Ascending aorta (tissue), 2 donors: ENCODE measurements at regions not wholly inside any gene's neighbourhood (a gene's known extent, or its start where the extent isn't known, plus 50 kb on each side); places are given as distances from the start of the nearest gene placed in this dataset.

Source experiments
- DNase-seq, 2 donors: peaks; one replicate each; pipeline ENCODE4 v3.0.0-alpha.2; 2019; ENCODE audit warnings: low spot score in 2 of 2
- H3K27ac ChIP-seq, 2 donors: fragments of 200-600 bp; sonication (generic); one replicate each; pipeline ENCODE4 v1.5.1; 2016 to 2017; ENCODE audit warnings: mild to moderate bottlenecking in 1 of 2
- H3K27me3 ChIP-seq: fragments of 200-600 bp; sonication (generic); one replicate; pipeline ENCODE4 v1.5.1; 2017
- H3K36me3 ChIP-seq, 2 donors: fragments of 200-600 bp; sonication (generic); one replicate each; pipeline ENCODE4 v1.5.1; 2016
- H3K4me1 ChIP-seq, 2 donors: fragments of 200-600 bp; sonication (generic); one replicate each; pipeline ENCODE4 v1.5.1; 2016 to 2017; ENCODE audit warnings: mild to moderate bottlenecking in 1 of 2
- H3K4me3 ChIP-seq, 2 donors: fragments of 200-600 bp; sonication (generic); one replicate each; pipeline ENCODE4 v1.5.1; 2016 to 2017; ENCODE audit warnings: mild to moderate bottlenecking in 1 of 2
- H3K9me3 ChIP-seq, 2 donors: fragments of 200-600 bp; sonication (generic); one replicate each; pipeline ENCODE4 v1.5.1; 2016
- CTCF ChIP-seq, 3 experiments: fragments of 200-600 bp in 2 of 3; fragments of 450-650 bp in 1 of 3; sonication (generic) in 2 of 3; IDR thresholded peaks; one replicate each; pipeline ENCODE4 v1.5.1; 2016 to 2019; ENCODE audit warnings: antibody characterized with exemption in 3 of 3, mild to moderate bottlenecking in 1 of 3, moderate library complexity in 1 of 3
- intact Hi-C: fragments of 100-400 bp; cut with DNase I; formaldehyde crosslinking; loops from one replicate; pipeline ENCODE4 v1.15.1; 2023

GRCh38 chr3:66703501-66703900 lies 202.7 kb upstream of the LRIG1 start:
- intact Hi-C loops = no loop called here
- Histone ChIP-seq H3K4me1 (no peaks in the 10 kb centered on the region), H3K4me3 (no peak overlapping the region), H3K36me3 (no peaks in the 10 kb centered on the region), H3K27me3 (no peaks in the 10 kb centered on the region), H3K9me3 (no peaks in the 10 kb centered on the region), H3K27ac (no peak overlapping the region)
- TF ChIP-seq CTCF (IDR thresholded peaks at IDR 0.05) = no peak
- DNase-seq = no peak

GRCh38 chr3:66705076-66705475 lies 204.3 kb upstream of the LRIG1 start:
- TF ChIP-seq CTCF (IDR thresholded peaks at IDR 0.05) = no peak
- no peaks in the 10 kb centered on the region for H3K27me3 ChIP-seq
- no peaks in the 10 kb centered on the region for H3K36me3 ChIP-seq
- no peaks in the 10 kb centered on the region for H3K4me1 ChIP-seq
- no peak overlapping the region for H3K4me3 ChIP-seq
- intact Hi-C loops = no loop called here
- no peak for DNase-seq
- H3K27ac ChIP-seq = no peak overlapping the region
- H3K9me3 ChIP-seq = no peaks in the 10 kb centered on the region

- no peaks in the 10 kb centered on the region for H3K4me1 ChIP-seq
- intact Hi-C loops = no loop called here
These were observed 206.1 kb upstream of the LRIG1 start for GRCh38 chr3:66706890-66707289.

GRCh38 chr3:66709532-66709931 lies 208.7 kb upstream of the LRIG1 start:
- Histone ChIP-seq H3K4me3 (no peak overlapping the region), H3K36me3 (no peaks in the 10 kb centered on the region), H3K9me3 (no peaks in the 10 kb centered on the region), H3K27ac (no peak overlapping the region), H3K4me1 (no peaks in the 10 kb centered on the region), H3K27me3 (no peaks in the 10 kb centered on the region)
- DNase-seq = no peak
- TF ChIP-seq CTCF (IDR thresholded peaks at IDR 0.05) = no peak
- intact Hi-C loops = no loop called here

More at GRCh38 chr3:66706890-66707289, 206.1 kb upstream of the LRIG1 start:
- Histone ChIP-seq H3K27me3 (no peaks in the 10 kb centered on the region), H3K36me3 (no peaks in the 10 kb centered on the region), H3K4me3 (no peak overlapping the region), H3K9me3 (no peaks in the 10 kb centered on the region), H3K27ac (no peak overlapping the region)
- DNase-seq = no peak
- TF ChIP-seq CTCF (IDR thresholded peaks at IDR 0.05) = no peak

GRCh38 chr3:66712210-66712609 lies 211.4 kb upstream of the LRIG1 start:
- Histone ChIP-seq H3K9me3 (no peaks in the 10 kb centered on the region), H3K27ac (no peak overlapping the region), H3K4me3 (no peak overlapping the region), H3K36me3 (no peaks in the 10 kb centered on the region), H3K27me3 (no peaks in the 10 kb centered on the region), H3K4me1 (no peaks in the 10 kb centered on the region)
- DNase-seq = no peak
- no peak for TF ChIP-seq CTCF (IDR thresholded peaks at IDR 0.05)
- intact Hi-C loops = no loop called here

GRCh38 chr3:66713921-66714320 lies 213.1 kb upstream of the LRIG1 start:
- no peaks in the 10 kb centered on the region for H3K4me1 ChIP-seq
- no peaks in the 10 kb centered on the region for H3K36me3 ChIP-seq
- no peak for DNase-seq
- no peaks in the 10 kb centered on the region for H3K9me3 ChIP-seq
- no peaks in the 10 kb centered on the region for H3K27me3 ChIP-seq
- no peak overlapping the region for H3K4me3 ChIP-seq
- intact Hi-C loops = no loop called here
- H3K27ac ChIP-seq = no peak overlapping the region
- TF ChIP-seq CTCF (IDR thresholded peaks at IDR 0.05) = no peak
